Testis (tissue), 2 donors: ENCODE measurements at regions not wholly inside any gene's neighbourhood (a gene's known extent, or its start where the extent isn't known, plus 50 kb on each side); places are given as distances from the start of the nearest gene placed in this dataset.

Experiments
- CTCF ChIP-seq, 3 experiments: fragments of 450-650 bp in 2 of 3; fragments of 200-600 bp in 1 of 3; sonication (generic) in 1 of 3; IDR thresholded peaks; one replicate each; pipeline ENCODE4 v1.5.1; 2016 to 2019; ENCODE audit warnings: antibody characterized with exemption in 3 of 3, mild to moderate bottlenecking in 2 of 3, moderate library complexity in 1 of 3
- POLR2A ChIP-seq: fragments of 450-650 bp; IDR thresholded peaks from one replicate; pipeline ENCODE4 v1.6.1; 2017; ENCODE audit warnings: antibody characterized with exemption, mild to moderate bottlenecking, moderate library complexity

- TF ChIP-seq CTCF (IDR thresholded peaks at IDR 0.05) = no peak
- TF ChIP-seq POLR2A = no peak
Measured at GRCh38 chr12:58819345-58819744, 101.0 kb downstream of the LRIG3 start.
